Ascending aorta (tissue), 2 donors: ENCODE measurements at regions not wholly inside any gene's neighbourhood (a gene's known extent, or its start where the extent isn't known, plus 50 kb on each side); places are given as distances from the start of the nearest gene placed in this dataset.

Experiments used
- DNase-seq, 2 donors: peaks; one replicate each; pipeline ENCODE4 v3.0.0-alpha.2; 2019; ENCODE audit warnings: low spot score in 2 of 2
- H3K27ac ChIP-seq, 2 donors: fragments of 200-600 bp; sonication (generic); one replicate each; pipeline ENCODE4 v1.5.1; 2016 to 2017; ENCODE audit warnings: mild to moderate bottlenecking in 1 of 2
- H3K27me3 ChIP-seq: fragments of 200-600 bp; sonication (generic); one replicate; pipeline ENCODE4 v1.5.1; 2017
- H3K36me3 ChIP-seq, 2 donors: fragments of 200-600 bp; sonication (generic); one replicate each; pipeline ENCODE4 v1.5.1; 2016
- H3K4me1 ChIP-seq, 2 donors: fragments of 200-600 bp; sonication (generic); one replicate each; pipeline ENCODE4 v1.5.1; 2016 to 2017; ENCODE audit warnings: mild to moderate bottlenecking in 1 of 2
- H3K4me3 ChIP-seq, 2 donors: fragments of 200-600 bp; sonication (generic); one replicate each; pipeline ENCODE4 v1.5.1; 2016 to 2017; ENCODE audit warnings: mild to moderate bottlenecking in 1 of 2
- H3K9me3 ChIP-seq, 2 donors: fragments of 200-600 bp; sonication (generic); one replicate each; pipeline ENCODE4 v1.5.1; 2016
- intact Hi-C: fragments of 100-400 bp; cut with DNase I; formaldehyde crosslinking; loops from one replicate; pipeline ENCODE4 v1.15.1; 2023
- TF ChIP-seq, protein P1 (sequence below), 3 experiments: fragments of 200-600 bp in 2 of 3; fragments of 450-650 bp in 1 of 3; sonication (generic) in 2 of 3; IDR thresholded peaks; one replicate each; pipeline ENCODE4 v1.5.1; 2016 to 2019; ENCODE audit warnings: antibody characterized with exemption in 3 of 3, mild to moderate bottlenecking in 1 of 3, moderate library complexity in 1 of 3

DNA sequence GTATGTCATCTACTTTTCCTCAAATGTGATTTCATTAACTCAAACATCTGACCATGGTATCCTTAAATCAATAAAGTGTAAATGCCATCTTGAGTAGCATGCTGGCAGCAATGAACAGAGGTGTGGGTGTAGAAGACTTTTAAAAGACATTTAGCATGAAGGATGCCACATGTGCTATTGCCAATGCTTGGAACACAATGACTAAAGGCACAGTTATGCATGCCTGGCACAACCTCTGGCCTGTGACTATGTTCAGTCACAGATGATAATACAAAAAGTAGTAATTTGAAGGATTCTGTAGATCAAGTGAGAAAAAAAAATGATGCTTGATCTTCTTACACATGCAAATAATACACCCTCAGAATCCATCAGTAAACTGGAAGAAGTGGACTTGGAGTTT, 938.9 kb upstream of the ADGRL4 start:
- Histone ChIP-seq H3K4me3 (no peak overlapping the region), H3K27ac (no peak overlapping the region), H3K36me3 (no peaks in the 10 kb centered on the region), H3K4me1 (no peaks in the 10 kb centered on the region), H3K9me3 (no peaks in the 10 kb centered on the region), H3K27me3 (no peaks in the 10 kb centered on the region)
- TF ChIP-seq, protein P1, sequence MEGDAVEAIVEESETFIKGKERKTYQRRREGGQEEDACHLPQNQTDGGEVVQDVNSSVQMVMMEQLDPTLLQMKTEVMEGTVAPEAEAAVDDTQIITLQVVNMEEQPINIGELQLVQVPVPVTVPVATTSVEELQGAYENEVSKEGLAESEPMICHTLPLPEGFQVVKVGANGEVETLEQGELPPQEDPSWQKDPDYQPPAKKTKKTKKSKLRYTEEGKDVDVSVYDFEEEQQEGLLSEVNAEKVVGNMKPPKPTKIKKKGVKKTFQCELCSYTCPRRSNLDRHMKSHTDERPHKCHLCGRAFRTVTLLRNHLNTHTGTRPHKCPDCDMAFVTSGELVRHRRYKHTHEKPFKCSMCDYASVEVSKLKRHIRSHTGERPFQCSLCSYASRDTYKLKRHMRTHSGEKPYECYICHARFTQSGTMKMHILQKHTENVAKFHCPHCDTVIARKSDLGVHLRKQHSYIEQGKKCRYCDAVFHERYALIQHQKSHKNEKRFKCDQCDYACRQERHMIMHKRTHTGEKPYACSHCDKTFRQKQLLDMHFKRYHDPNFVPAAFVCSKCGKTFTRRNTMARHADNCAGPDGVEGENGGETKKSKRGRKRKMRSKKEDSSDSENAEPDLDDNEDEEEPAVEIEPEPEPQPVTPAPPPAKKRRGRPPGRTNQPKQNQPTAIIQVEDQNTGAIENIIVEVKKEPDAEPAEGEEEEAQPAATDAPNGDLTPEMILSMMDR (IDR thresholded peaks at IDR 0.05), result no peak
- DNase-seq, result no peak
- intact Hi-C loops, result no loop called here

DNA sequence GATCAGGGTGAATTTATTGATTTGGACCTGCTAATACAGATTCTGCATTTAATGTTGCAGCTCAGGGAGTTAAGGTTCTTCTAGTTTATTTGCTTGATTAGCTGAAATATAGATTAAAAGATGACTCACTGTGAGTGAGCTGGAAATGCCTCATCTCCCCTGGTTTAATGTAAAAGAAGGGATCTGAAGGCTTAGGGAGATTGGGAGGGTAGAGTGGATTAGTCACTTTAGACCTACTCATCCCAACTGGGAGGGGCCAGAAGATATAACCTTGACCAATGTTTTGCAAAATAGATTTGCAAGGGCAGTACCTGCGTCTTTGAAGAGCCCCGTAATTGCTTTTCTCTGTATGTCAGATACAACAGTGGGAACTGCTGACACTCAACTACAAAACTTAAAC, 922.8 kb upstream of the ADGRL4 start:
- H3K27me3 ChIP-seq, result no peaks in the 10 kb centered on the region
- H3K4me3 ChIP-seq, result no peak overlapping the region
- no peaks in the 10 kb centered on the region for H3K9me3 ChIP-seq
- H3K36me3 ChIP-seq, result no peaks in the 10 kb centered on the region
- TF ChIP-seq, protein P1 (IDR thresholded peaks at IDR 0.05), result no peak
- intact Hi-C loops, result no loop called here
- no peak overlapping the region for H3K27ac ChIP-seq
- no peak for DNase-seq
- no peaks in the 10 kb centered on the region for H3K4me1 ChIP-seq

DNA sequence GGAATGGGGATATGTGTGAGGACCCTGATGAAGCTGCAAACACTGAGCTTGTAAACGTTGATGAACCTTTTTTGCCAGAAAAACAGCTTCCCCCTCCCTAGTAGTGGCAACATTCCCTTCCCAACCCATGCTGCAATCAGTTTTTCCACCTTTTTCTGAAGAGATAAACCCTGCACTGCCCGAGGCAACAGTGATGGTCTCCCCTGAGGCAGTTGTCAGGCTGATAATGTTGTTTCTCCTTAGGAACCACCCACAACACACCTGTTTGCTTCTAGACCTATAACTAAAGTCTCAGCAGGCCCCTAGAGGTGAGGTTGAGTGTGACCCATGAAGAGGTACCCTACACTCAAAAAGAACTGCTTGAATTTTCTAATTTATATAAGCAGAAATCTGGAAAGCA, 922.4 kb upstream of the ADGRL4 start:
- intact Hi-C loops, result no loop called here
- Histone ChIP-seq H3K27ac (no peak overlapping the region), H3K4me3 (no peak overlapping the region), H3K36me3 (no peaks in the 10 kb centered on the region), H3K4me1 (no peaks in the 10 kb centered on the region), H3K9me3 (no peaks in the 10 kb centered on the region), H3K27me3 (no peaks in the 10 kb centered on the region)
- TF ChIP-seq, protein P1 (IDR thresholded peaks at IDR 0.05), result no peak
- DNase-seq, result no peak

DNA sequence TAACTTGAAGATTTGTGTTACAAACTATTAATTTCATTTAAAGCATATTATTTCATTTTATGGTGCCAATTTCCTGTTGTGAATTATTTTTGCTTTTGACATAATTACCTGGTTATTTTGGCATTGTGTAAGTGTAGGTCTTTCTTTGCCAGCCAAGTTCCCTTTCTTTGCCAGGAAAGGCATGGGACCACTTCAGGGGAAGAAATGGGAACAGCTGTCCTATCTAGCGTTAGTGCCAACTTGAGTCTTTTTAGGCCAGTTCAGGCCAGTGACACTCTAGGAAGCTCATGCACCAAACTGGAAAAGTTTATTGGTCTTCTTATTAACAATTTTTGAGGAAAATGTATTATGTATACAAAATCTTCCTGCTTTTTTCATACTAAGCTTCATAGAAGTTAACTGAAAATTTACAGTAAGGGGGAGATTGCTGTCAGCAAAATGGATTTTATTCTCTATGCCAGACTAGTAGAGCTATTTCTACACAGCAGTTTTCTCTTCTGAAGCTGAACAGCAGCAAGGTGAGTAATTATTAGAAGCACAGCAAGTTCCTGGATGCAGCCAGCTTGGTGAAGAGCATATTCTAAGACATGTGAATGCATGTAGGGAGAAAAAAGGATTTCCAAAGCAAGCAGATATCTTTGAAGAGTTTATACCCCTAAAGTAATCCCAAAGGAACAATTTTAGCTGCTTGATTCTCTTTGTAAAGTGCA, 914.6 kb upstream of the ADGRL4 start:
- Histone ChIP-seq H3K27me3 (no peaks in the 10 kb centered on the region), H3K27ac (no peak overlapping the region), H3K4me3 (no peak overlapping the region), H3K9me3 (peaks cover 0 to 4% of the 10 kb centered on the region in 2 donors), H3K4me1 (no peaks in the 10 kb centered on the region), H3K36me3 (no peaks in the 10 kb centered on the region)
- intact Hi-C loops, result no loop called here
- DNase-seq, result no peak
- TF ChIP-seq, protein P1 (IDR thresholded peaks at IDR 0.05), result no peak

DNA sequence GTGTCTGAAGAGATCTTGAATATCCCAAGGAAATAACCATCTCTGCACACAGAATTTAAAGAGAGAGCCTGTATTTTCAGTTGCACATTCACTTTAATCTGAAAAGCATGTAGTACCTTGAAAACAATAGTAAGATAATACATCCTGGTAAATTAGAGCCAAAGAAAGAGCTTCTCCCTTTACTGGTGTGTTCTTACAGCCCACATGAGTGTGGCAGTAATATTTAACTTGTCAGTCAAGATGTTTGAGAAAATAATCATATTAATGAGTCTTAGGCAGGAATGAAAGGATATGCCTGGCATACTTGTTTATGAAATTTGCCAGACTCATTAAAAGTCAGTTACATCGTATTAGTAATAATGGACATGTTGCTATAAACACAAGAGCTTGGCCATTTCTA, 908.4 kb upstream of the ADGRL4 start:
- H3K36me3 ChIP-seq, result no peaks in the 10 kb centered on the region
- H3K9me3 ChIP-seq, result peaks cover 0 to 4% of the 10 kb centered on the region in 2 donors
- no peaks in the 10 kb centered on the region for H3K27me3 ChIP-seq
- H3K4me1 ChIP-seq, result no peaks in the 10 kb centered on the region
- TF ChIP-seq, protein P1 (IDR thresholded peaks at IDR 0.05), result no peak
- no peak overlapping the region for H3K4me3 ChIP-seq
- intact Hi-C loops, result no loop called here
- DNase-seq, result no peak
- H3K27ac ChIP-seq, result no peak overlapping the region

DNA sequence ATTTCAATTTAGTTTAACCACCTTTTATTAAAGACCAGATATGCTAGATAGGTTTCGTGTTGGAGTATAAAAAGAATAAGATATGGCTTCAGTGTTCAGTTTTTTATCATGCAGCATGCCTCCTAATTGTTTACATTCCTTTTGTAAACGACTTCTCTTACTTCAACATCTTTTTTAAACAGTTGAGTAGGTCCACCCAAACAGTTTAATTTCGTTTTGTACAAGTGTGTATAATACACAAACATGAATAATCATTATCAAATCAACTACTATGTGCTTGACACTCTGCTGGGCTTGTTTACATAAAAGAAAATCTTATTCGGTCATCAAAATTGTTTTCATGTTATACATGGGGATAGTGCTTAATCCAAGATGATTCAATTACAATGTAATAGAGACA, 906.3 kb upstream of the ADGRL4 start:
- Histone ChIP-seq H3K27ac (no peak overlapping the region), H3K4me1 (no peaks in the 10 kb centered on the region), H3K36me3 (no peaks in the 10 kb centered on the region), H3K9me3 (peaks cover 0 to 4% of the 10 kb centered on the region in 2 donors), H3K4me3 (no peak overlapping the region), H3K27me3 (no peaks in the 10 kb centered on the region)
- intact Hi-C loops, result no loop called here
- no peak for DNase-seq
- TF ChIP-seq, protein P1 (IDR thresholded peaks at IDR 0.05), result no peak
